IPS-NIHi7 (cell line): ENCODE measurements at regions not wholly inside any gene's neighbourhood (a gene's known extent, or its start where the extent isn't known, plus 50 kb on each side); places are given as distances from the start of the nearest gene placed in this dataset.
"Not testable (repeated sequence)": the region's sequence is repeated elsewhere in the genome, so short reads cannot be mapped to it uniquely, and the experiment has no call there.

ENCODE experiments used
- DNase-seq: peaks from one replicate; pipeline ENCODE4 v3.0.0; 2012; ENCODE audit warnings: mixed read lengths; ENCODE audit errors: extremely low spot score

GRCh38 chr18:29383311-29384273 is 1206.7 kb upstream of the CDH2 start:
- DNase-seq: no peak

- DNase-seq: no peak
Observed at GRCh38 chr18:29378651-29379136, 1201.8 kb upstream of the CDH2 start.

DNA sequence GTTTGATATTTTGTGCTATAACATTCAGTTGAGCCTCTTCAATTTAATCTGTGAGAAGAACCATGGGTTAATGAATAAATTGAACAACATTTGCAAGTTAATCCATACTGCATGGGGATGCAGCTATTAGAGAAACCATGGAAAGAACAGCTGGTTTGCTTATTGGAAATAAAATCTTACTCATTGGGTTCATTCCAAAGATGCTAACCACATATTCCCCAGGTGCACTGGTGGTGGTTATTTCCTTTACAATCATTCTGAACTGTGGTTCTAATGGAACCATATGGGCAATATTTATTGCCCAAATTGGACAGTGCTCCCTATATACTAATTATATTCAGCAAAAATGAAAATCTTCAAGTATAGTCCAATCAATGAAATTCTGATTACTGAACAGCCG is 1200.4 kb upstream of the CDH2 start:
- no peak for DNase-seq

DNA sequence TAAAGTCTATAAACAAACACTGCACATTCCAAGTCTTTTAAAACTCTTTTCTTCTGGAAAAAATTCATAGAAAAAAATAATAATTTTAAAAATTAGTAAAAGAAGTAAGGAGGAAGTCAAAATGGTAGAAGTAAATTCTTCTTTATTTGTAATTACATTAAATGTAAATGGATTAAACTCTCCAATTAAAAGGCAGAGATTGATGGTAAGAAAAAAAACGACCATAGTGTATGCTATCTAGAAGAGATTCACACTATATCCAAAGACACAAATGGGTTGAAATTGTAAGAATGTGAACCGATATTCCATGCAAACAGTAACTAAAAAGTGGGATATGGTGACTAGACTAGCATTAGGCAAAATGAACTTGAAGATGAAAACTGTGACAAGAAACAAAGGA is 1196.1 kb upstream of the CDH2 start:
- no peak for DNase-seq

DNA sequence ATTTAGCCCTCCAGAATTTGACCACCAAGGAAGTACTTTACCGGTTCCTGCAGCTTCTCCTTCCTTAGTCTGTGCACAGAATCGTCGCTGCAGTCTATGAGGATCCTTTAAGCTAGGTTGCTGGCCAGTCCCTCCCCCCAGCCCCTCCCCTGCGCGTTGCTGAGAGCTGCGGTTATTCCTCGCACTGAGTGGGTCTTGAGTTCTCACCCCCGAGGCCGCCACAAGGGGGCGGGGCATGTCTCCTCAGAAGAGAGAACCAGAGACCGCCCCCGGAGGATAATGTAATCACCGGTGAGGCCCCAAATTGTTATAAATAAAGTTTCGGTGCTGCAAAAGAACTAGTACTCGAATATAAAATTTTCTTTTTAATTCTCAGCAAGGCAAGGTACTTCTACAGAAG is 1184.9 kb upstream of the CDH2 start:
- peak; percentile 42 for DNase-seq

DNA sequence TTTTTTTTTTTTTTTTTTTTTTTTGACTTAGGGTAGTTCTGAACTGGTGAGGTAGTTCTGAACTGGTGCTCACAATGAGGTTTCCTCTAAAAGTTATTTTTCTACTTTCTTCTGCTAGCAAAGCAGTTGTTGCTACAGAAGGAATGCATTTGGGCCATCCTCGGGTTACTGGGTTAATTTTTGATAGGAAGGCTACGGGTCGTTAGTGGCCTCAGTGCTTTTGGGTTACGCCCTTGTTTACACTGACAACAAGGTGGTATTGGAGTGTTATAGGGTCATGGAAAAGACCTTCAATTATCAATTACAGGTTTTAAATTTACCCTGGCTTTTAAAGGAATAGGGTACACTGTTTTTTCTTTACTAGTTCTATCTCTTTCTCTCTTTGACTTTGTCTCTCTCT is 1183.7 kb upstream of the CDH2 start:
- DNase-seq: not testable (repeated sequence)

DNA sequence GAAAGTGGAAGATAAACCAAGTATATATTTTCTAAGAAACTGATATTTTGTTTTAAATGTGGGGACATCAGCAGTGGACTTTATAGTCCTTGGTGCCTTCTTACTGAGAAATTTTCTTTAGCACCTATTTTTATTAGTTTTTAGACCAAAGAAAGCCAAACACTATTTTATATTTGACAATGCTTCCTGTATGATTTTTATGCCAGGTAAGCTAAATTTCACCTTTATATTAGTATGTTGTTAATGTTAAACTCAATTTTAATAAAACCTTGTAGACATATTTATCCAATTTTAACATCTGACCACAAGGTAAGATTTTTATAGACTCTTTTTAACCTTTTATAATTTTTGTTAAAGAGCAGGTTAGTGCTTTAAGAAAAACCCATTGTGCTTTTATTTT is 1182.3 kb upstream of the CDH2 start:
- not testable (repeated sequence) for DNase-seq

DNA sequence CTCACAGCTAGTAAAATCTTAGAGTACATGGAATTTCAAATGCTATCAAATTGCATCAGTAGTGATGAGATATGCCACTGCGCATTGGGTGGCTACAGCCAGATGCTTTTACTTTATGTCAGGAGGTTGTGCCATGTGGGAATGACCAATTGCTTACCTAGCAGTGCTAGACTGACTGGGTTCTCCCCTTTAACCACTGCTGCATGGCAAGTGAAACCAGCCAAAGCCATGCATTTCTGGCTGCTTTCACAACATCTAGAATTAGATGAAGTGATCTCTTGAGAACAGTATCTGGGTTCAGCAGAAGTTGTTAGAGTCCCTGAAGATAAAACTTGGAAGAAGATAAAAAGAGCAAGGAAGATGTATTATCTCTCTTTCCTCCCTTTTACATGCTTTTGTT is 1174.2 kb upstream of the CDH2 start:
- no peak for DNase-seq

DNA sequence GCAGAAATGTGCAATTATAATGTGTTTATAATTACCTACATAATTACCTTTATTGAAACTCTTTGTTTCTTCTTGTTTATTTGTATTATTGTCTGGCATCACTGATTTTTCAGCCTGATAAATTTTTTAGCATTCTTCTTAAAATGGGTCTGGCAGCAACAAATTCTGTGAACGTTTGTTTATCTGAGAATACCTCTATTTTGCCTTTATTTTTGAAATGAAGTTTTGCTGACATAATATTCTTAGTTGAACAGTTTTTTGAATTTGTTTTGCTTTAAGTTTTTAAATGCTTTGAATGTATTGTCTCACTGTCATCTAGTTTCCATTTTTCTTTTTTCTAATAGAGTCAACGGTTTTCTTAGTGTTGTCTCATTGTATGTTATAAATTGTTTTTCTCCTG is 1152.0 kb upstream of the CDH2 start:
- no peak for DNase-seq

- DNase-seq: no peak
Observed at GRCh38 chr18:29326214-29326613, 1149.3 kb upstream of the CDH2 start.

- no peak for DNase-seq
Observed at GRCh38 chr18:29321561-29321960, 1144.6 kb upstream of the CDH2 start.

DNA sequence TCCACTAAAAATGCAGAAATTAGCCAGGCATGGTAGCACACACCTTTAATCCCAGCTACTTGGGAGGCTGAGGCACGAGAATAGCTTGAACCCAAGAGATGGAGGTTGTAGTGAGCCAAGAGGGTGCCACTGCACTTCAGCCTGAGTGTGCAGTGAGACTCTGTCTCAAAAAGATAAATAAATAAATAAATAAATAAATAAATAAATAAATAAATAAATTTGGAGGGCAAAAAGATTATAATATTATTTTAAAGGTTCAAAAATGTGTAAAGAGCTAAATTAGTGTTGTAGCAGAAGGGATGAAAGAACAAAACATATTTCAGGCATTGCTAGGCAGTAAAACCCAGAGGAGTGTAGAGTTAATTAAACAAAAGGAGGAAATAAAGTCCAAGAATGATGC is 1136.4 kb upstream of the CDH2 start:
- DNase-seq: no peak

DNA sequence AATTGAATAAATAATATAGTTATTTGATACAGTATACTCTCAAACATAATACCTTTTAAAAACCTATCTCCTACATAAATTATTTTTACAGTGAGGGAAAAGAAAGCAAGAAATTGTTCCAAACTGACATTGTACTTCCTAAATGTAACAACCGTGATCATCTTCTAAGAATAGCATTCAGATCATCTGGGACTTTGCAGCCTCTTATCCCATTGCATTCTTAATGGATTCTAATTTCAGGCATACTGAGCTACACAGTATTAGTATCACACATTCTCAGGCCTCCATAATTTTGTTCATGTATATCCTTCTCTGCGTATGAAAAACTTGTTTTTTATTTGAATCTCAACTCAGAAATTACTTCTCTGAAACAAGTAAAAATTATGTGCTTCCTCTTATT is 1134.7 kb upstream of the CDH2 start:
- no peak for DNase-seq

GRCh38 chr18:29309366-29309765 is 1132.4 kb upstream of the CDH2 start:
- no peak for DNase-seq

GRCh38 chr18:29307982-29308381 is 1131.1 kb upstream of the CDH2 start:
- DNase-seq: no peak

GRCh38 chr18:29307231-29307630 is 1130.3 kb upstream of the CDH2 start:
- DNase-seq: no peak

DNA sequence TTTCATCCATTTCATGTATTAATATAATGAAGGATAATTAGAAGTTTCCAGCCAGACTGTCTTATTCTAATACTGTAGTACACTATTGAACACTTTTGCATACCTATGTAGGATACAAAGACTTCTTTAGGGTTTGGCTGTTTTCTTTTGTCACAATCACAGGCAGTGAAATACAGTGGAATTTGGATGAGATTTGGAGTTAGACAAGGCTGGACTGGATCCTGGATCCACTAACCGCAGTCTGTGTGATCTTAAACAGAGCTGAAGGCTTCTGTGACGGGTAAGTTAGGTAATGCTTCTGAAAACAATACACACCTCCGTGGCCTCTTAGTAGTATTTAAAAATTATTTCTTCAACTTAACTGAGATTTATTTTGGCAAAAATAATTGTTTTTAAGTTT is 1128.6 kb upstream of the CDH2 start:
- no peak for DNase-seq

DNA sequence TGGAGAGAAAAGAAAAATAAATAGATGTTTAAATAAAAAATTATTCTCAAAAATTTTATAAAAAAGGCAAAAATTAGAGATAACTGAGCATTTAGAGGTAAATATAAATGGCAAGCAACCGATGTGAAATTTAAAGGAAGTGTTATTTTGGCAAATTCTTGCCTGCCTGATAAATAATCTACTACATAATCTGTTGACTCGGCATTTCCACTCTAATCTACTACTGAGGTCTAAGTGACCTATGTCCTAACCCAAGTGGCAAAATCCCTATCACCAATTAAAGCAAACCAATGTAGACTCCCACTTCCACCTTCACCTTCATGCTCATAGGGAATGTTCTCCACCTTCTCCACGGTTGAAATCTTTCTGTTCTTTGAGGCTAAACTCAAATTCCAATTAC is 1124.1 kb upstream of the CDH2 start:
- no peak for DNase-seq

DNA sequence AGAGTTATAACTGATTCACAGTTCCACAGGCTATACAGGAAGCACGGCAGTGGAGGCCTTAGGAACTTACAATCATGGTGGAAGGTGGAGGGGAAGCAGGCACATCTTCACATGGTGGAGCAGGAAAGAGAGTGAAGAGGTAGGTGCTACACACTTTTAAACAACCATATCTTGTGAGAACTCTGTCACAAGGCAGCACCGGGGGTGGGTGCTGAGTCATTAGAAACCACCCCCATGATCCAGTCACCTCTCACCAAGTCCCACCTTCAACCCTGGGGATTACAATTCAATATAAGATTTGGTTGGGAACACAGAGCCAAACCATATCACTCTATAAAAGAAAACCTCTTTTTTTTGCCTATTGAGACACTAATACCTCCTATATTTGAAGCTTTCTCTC is 1108.5 kb upstream of the CDH2 start:
- no peak for DNase-seq

DNA sequence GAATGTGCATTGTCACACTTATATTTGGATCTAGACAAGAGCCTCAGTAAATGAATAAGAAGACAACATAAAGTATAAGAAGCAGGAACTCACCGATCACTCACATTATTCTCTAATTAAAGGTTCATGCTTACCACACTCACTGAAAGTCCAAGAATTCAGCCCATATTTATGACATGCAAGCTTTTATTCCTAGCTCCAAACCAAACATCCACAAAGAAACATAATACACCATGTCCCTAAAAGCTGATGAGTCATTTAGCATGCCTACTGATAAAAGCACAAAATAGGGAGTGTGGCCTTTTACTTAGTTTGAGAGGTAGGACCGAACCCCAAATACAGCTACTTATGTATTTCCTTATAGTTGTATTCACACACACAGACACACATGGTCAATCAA is 1094.6 kb upstream of the CDH2 start:
- DNase-seq: no peak

DNA sequence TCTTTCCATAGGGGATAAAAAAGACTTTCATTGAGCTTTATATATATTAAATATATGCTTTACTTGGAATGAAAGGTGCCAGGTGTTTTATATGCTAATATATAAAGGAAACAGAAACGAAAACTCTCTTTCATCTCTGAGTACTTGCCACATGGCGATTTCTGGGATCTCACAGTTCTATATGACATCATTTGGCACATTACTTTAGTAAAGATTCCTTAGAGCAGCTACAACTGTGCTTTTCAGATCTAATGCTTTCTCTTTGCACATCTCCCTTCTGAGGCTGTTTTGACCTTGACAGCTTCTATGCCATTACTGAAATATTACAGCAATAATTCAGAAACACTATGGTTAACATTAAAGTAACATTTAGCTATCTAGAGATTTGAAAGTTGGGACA is 1082.9 kb upstream of the CDH2 start:
- DNase-seq: no peak

GRCh38 chr18:29254123-29254522 is 1077.2 kb upstream of the CDH2 start:
- no peak for DNase-seq

DNA sequence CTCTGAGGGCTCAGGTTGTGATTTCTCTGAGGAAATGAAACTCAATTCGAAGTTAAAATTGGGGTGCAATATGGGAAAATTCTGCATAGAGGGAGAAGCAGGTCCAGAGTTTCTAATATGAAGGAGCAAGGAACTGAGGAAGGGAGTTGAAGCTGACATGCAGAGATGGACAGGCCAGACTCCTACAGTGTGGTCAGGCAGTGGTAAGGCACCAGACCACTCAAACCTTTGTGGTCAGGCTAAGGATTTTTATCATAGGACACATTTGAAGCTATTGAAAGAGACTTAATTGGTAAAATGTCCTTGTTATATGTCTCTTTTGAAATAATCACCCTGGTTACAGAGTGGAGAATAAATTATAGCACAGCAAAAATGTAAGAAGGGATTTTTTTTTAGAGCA is 1074.8 kb upstream of the CDH2 start:
- DNase-seq: no peak

- no peak for DNase-seq
Observed at GRCh38 chr18:29250843-29251242, 1073.9 kb upstream of the CDH2 start.
